Thoracic aorta (tissue), 2 donors: ENCODE measurements at regions not wholly inside any gene's neighbourhood (a gene's known extent, or its start where the extent isn't known, plus 50 kb on each side); places are given as distances from the start of the nearest gene placed in this dataset.

Experiments
- ATAC-seq: fragments of 150-250 bp; one replicate; pipeline ENCODE4 v1.8.0; 2017; ENCODE audit warnings: low read depth; ENCODE audit not compliant: insufficient number of reproducible peaks, low FRiP score
- DNase-seq: peaks from one replicate; pipeline ENCODE4 v3.0.0-alpha.2; 2020; ENCODE audit warnings: low spot score
- H3K27ac ChIP-seq, 2 donors: fragments of 200-600 bp; sonication (generic); 1 replicate in 1 of 2; 2 replicates in 1 of 2; pipeline ENCODE4 v1.5.1; 2016; ENCODE audit warnings: mild to moderate bottlenecking in 2 of 2, moderate library complexity in 2 of 2
- H3K27me3 ChIP-seq: fragments of 200-600 bp; sonication (generic); replicated peaks from 2 replicates; pipeline ENCODE4 v1.6.0; 2016; ENCODE audit warnings: mild to moderate bottlenecking; ENCODE audit not compliant: insufficient read depth
- H3K36me3 ChIP-seq: fragments of 200-600 bp; sonication (generic); one replicate; pipeline ENCODE4 v1.5.1; 2016
- H3K4me1 ChIP-seq, 2 donors: fragments of 200-600 bp; sonication (generic); 1 replicate in 1 of 2; 2 replicates in 1 of 2; pipeline versions ENCODE4 v1.5.1 to v1.6.0; 2016; ENCODE audit warnings: low read depth in 2 of 2, mild to moderate bottlenecking in 1 of 2; ENCODE audit not compliant: control insufficient read depth in 1 of 2
- H3K4me3 ChIP-seq: fragments of 200-600 bp; sonication (generic); 2 replicates; pipeline ENCODE4 v1.5.1; 2016; ENCODE audit warnings: mild to moderate bottlenecking
- H3K9me3 ChIP-seq: fragments of 200-600 bp; sonication (generic); 2 replicates; pipeline ENCODE4 v1.5.1; 2016
- CTCF ChIP-seq: fragments of 200-600 bp; sonication (generic); IDR thresholded peaks from one replicate; pipeline ENCODE4 v1.5.1; 2019; ENCODE audit warnings: antibody characterized with exemption

DNA sequence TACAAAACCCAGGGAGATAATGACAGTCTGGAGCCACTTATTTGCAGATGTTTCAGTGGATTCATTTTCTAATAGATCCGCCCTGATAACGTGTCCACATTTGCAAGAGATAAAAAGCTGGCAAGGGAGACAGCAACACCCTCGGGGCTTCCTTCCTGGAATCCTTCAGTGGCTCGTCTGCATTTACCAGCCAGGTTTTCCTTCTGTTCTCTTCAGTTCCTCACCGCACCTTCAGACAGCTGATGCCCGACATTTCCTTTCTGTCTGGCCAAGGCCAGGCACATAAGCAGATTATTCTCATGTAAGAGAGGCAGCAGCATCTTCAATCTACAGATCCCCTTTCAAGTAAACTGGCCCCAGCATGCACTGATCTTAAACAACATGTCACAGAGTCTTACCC lies 56.2 kb upstream of the SPATA12 start:
- Histone ChIP-seq H3K36me3 (no peaks in the 10 kb centered on the region), H3K4me3 (no peak overlapping the region), H3K9me3 (no peaks in the 10 kb centered on the region), H3K27ac (no peak overlapping the region), H3K4me1 (peaks cover 11 to 32% of the 10 kb centered on the region in 2 donors), H3K27me3 (no peaks in the 10 kb centered on the region)
- ATAC-seq (no peak), DNase-seq (no peak)
- TF ChIP-seq CTCF, result no peak

GRCh38 chr3:57003676-57004075 lies 56.8 kb upstream of the SPATA12 start:
- no peak for TF ChIP-seq CTCF
- Histone ChIP-seq H3K27ac (no peak overlapping the region), H3K9me3 (no peaks in the 10 kb centered on the region), H3K4me1 (peaks cover 11 to 28% of the 10 kb centered on the region in 2 donors), H3K36me3 (no peaks in the 10 kb centered on the region), H3K4me3 (no peak overlapping the region), H3K27me3 (no peaks in the 10 kb centered on the region)
- DNase-seq (no peak), ATAC-seq (no peak)

- peaks cover 10 to 19% of the 10 kb centered on the region in 2 donors for H3K4me1 ChIP-seq
- TF ChIP-seq CTCF, result no peak
- ATAC-seq (no peak), DNase-seq (no peak)
- H3K9me3 ChIP-seq, result no peaks in the 10 kb centered on the region
- H3K4me3 ChIP-seq, result no peak overlapping the region
- no peaks in the 10 kb centered on the region for H3K36me3 ChIP-seq
- H3K27ac ChIP-seq, result no peak overlapping the region
- H3K27me3 ChIP-seq, result no peaks in the 10 kb centered on the region
Measured at GRCh38 chr3:57001356-57001755, 59.1 kb upstream of the SPATA12 start.

GRCh38 chr3:57000012-57000411 lies 60.5 kb upstream of the SPATA12 start:
- no peak for ATAC-seq
- peaks cover 10 to 14% of the 10 kb centered on the region in 2 donors for H3K4me1 ChIP-seq

DNA sequence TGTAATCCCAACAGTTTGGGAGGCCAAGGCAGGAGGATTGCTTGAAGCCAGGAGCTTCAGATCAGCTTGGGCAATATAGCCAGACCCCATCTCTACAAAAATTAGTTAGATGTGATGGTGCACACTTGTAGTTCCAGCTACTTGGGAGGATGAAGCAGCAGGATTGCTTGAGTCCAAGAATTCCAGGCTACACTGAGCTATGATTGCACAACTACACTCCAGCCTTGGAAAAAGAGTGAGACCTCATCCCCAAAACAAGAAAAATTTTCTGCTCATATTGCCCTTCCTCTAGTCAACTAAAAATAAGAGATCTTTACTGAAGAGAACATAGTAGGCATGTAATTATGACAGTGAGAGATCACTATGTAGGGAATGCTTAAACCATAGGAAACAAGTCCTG lies 60.9 kb upstream of the SPATA12 start:
- DNase-seq (no peak), ATAC-seq (no peak)
- H3K36me3 ChIP-seq, result no peaks in the 10 kb centered on the region
- H3K4me1 ChIP-seq, result peaks cover 10 to 14% of the 10 kb centered on the region in 2 donors
- H3K27ac ChIP-seq, result no peak overlapping the region
- TF ChIP-seq CTCF, result no peak
- H3K9me3 ChIP-seq, result no peaks in the 10 kb centered on the region
- H3K27me3 ChIP-seq, result no peaks in the 10 kb centered on the region
- H3K4me3 ChIP-seq, result no peak overlapping the region

More at GRCh38 chr3:57000012-57000411, 60.5 kb upstream of the SPATA12 start:
- H3K9me3 ChIP-seq, result no peaks in the 10 kb centered on the region
- H3K36me3 ChIP-seq, result no peaks in the 10 kb centered on the region
- no peak overlapping the region for H3K27ac ChIP-seq
- H3K27me3 ChIP-seq, result no peaks in the 10 kb centered on the region
- no peak overlapping the region for H3K4me3 ChIP-seq
- no peak for TF ChIP-seq CTCF
- no peak for DNase-seq
